GM19463 (cell line): ENCODE measurements at regions not wholly inside any gene's neighbourhood (a gene's known extent, or its start where the extent isn't known, plus 50 kb on each side); places are given as distances from the start of the nearest gene placed in this dataset.

Source experiments
- ATAC-seq: cut with Tn5 transposase; IDR thresholded peaks from one replicate; pipeline ENCODE4 v1.9.1; 2021; ENCODE audit warnings: mild to moderate bottlenecking, moderate library complexity; ENCODE audit not compliant: unreplicated experiment

GRCh38 chr2:128781166-128781565 lies 462.5 kb upstream of the HS6ST1 start:
- no peak for ATAC-seq

- ATAC-seq = no peak
Measured at GRCh38 chr2:128781585-128782385, 463.1 kb upstream of the HS6ST1 start.

GRCh38 chr2:128782411-128783192 lies 463.9 kb upstream of the HS6ST1 start:
- no peak for ATAC-seq

GRCh38 chr2:128783193-128783671 lies 464.6 kb upstream of the HS6ST1 start:
- ATAC-seq = no peak

GRCh38 chr2:128783896-128784295 lies 465.2 kb upstream of the HS6ST1 start:
- no peak for ATAC-seq

- no peak for ATAC-seq
Measured at GRCh38 chr2:128784626-128785306, 466.1 kb upstream of the HS6ST1 start.

GRCh38 chr2:128786316-128786715 lies 467.6 kb upstream of the HS6ST1 start:
- ATAC-seq = no peak

GRCh38 chr2:128786741-128787478 lies 468.2 kb upstream of the HS6ST1 start:
- ATAC-seq = no peak

GRCh38 chr2:128787616-128788015 lies 468.9 kb upstream of the HS6ST1 start:
- ATAC-seq = no peak

GRCh38 chr2:128788636-128789220 lies 470.1 kb upstream of the HS6ST1 start:
- ATAC-seq = no peak

- ATAC-seq = no peak
Measured at GRCh38 chr2:128789221-128789620, 470.6 kb upstream of the HS6ST1 start.

GRCh38 chr2:128789776-128790455 lies 471.2 kb upstream of the HS6ST1 start:
- ATAC-seq = no peak

- ATAC-seq = no peak
Measured at GRCh38 chr2:128790541-128791001, 471.9 kb upstream of the HS6ST1 start.

GRCh38 chr2:128791120-128791984 lies 472.7 kb upstream of the HS6ST1 start:
- ATAC-seq = no peak

GRCh38 chr2:128791985-128792320 lies 473.3 kb upstream of the HS6ST1 start:
- ATAC-seq = no peak

- no peak for ATAC-seq
Measured at GRCh38 chr2:128792476-128793054, 473.9 kb upstream of the HS6ST1 start.

GRCh38 chr2:128793404-128793803 lies 474.7 kb upstream of the HS6ST1 start:
- ATAC-seq = no peak

- no peak for ATAC-seq
Measured at GRCh38 chr2:128794285-128794684, 475.6 kb upstream of the HS6ST1 start.

- ATAC-seq = no peak
Measured at GRCh38 chr2:128796321-128796720, 477.7 kb upstream of the HS6ST1 start.
